ENCODE measurements at regions not wholly inside any gene's neighbourhood (a gene's known extent, or its start where the extent isn't known, plus 50 kb on each side); places are given as distances from the start of the nearest gene placed in this dataset.

DNA sequence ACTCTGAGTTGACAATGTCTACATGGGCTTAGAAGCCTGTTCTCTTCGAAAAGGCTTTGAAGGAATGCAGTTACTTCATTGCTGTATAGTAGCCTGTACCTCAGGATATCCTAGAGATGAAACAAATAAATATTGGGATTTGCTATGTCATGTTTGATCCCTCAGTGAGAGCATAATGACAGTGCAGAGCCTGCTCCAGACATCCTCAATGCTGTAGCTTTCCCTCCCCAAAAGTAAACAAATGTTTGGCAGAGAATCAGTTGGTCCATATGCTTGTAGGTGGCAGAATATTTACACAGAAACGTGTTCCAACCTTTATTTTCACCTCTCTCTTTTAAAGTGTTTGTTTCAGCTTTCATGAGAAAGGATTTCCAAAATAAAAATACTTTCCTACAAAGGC, 515.3 kb upstream of the SGCG start (continued):
- TF ChIP-seq, protein P1, sequence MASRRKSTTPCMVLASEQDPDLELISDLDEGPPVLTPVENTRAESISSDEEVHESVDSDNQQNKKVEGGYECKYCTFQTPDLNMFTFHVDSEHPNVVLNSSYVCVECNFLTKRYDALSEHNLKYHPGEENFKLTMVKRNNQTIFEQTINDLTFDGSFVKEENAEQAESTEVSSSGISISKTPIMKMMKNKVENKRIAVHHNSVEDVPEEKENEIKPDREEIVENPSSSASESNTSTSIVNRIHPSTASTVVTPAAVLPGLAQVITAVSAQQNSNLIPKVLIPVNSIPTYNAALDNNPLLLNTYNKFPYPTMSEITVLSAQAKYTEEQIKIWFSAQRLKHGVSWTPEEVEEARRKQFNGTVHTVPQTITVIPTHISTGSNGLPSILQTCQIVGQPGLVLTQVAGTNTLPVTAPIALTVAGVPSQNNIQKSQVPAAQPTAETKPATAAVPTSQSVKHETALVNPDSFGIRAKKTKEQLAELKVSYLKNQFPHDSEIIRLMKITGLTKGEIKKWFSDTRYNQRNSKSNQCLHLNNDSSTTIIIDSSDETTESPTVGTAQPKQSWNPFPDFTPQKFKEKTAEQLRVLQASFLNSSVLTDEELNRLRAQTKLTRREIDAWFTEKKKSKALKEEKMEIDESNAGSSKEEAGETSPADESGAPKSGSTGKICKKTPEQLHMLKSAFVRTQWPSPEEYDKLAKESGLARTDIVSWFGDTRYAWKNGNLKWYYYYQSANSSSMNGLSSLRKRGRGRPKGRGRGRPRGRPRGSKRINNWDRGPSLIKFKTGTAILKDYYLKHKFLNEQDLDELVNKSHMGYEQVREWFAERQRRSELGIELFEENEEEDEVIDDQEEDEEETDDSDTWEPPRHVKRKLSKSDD (conservative IDR thresholded peaks at IDR 0.05; ENCODE audit: low read length): no peak
- no peak for TF ChIP-seq ZZZ3 (IDR thresholded peaks at IDR 0.05)
- no peak for TF ChIP-seq ZNF197 (CRISPR knock-in tag; IDR thresholded peaks at IDR 0.05; ENCODE audit: low read depth)
- no peak for TF ChIP-seq CEBPB (tag; IDR thresholded peaks at IDR 0.05)
- no peak for TF ChIP-seq FOXJ2 (tag; IDR thresholded peaks at IDR 0.05)

DNA sequence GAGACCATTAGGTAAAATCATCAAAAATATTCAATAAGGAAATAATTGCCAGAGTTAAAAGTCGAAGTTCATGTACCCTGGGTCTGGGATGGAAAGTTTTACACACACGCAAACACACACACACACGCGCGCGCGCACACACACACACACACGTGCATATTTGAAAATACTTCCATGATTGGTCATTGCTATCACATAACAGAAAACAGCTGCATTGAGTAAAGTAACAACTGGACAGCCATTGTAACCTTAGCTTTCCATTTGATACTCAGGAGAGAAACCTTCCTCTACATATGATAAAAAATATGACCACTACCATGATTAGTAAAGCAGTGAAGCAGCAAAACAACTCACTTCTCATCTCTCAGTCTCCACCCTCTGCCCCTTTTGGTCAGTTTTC, 490.0 kb upstream of the SGCG start:
- 22% methylated on average over 8 of the region's 8 CpGs for WGBS (ENCODE audit: insufficient coverage, low coverage, missing lambda C conversion rate)
- H2AFZ ChIP-seq (ENCODE audit: low read depth, low read length): no peak overlapping the region
- no peaks in the 10 kb centered on the region for H3K79me2 ChIP-seq (ENCODE audit: control insufficient read depth, insufficient read depth, low read length)
- no peak overlapping the region for H3K9ac ChIP-seq (ENCODE audit: insufficient read depth in 1 of 2, low read depth in 2 of 2, low read length in 2 of 2)
- ChIA-PET CTCF (ENCODE audit: low intra/inter-chr PET ratio) (no interaction called here), POLR2A (no interaction called here)
- H3K27me3 ChIP-seq (ENCODE audit: control insufficient read depth in 2 of 2, insufficient read depth in 2 of 2, low read length in 2 of 2): no peaks in the 10 kb centered on the region
- FAIRE-seq (no peak), DNase-seq (ENCODE audit: extremely low read depth in 1 of 4, low spot score in 3 of 4) (no peak), ATAC-seq (no peak)
- H3K9me3 ChIP-seq (replicated peaks; ENCODE audit: control insufficient read depth, insufficient read depth, low read depth, low read length): no peaks in the 10 kb centered on the region
- intact Hi-C loops (cut with micrococcal nuclease) (no loop called here), in situ Hi-C loops (cut with MboI) (no loop called here)
- no peaks in the 10 kb centered on the region for H3K9me1 ChIP-seq (ENCODE audit: control insufficient read depth, insufficient read depth, low read length)
- H4K20me1 ChIP-seq (replicated peaks; ENCODE audit: control insufficient read depth, insufficient read depth, low read length): no peaks in the 10 kb centered on the region
- H3K27ac ChIP-seq (ENCODE audit: extremely low read depth, low read depth, low read length): no peak overlapping the region
- no peaks in the 10 kb centered on the region for H3K36me3 ChIP-seq (ENCODE audit: control insufficient read depth, insufficient read depth, low read length)
- no TSS peak for BruUV-seq (replicated peaks)
- no peak overlapping the region for H3K4me2 ChIP-seq (ENCODE audit: insufficient read depth, low read length)
- H3K4me1 ChIP-seq (replicated peaks in 1 of 2; ENCODE audit: control insufficient read depth in 2 of 2, insufficient read depth in 2 of 2, low read length in 2 of 2): no peaks in the 10 kb centered on the region
- H3K4me3 ChIP-seq: no peak overlapping the region
- no peak for TF ChIP-seq HDAC1 (IDR thresholded peaks at IDR 0.05)
- no peak for TF ChIP-seq KDM5B (IDR thresholded peaks at IDR 0.05; ENCODE audit: insufficient replicate concordance, low read depth, low read length)
- no peak for TF ChIP-seq PURB (CRISPR knock-in tag; IDR thresholded peaks at IDR 0.05; ENCODE audit: low read depth)
- TF ChIP-seq RFX1 (IDR thresholded peaks at IDR 0.05): no peak
- TF ChIP-seq NONO (IDR thresholded peaks at IDR 0.05; ENCODE audit: low read depth in 2 of 2, low read length in 1 of 2): no peak
- no peak for TF ChIP-seq MEF2A (IDR thresholded peaks at IDR 0.05; ENCODE audit: control insufficient read depth, low read depth, low read length)
- TF ChIP-seq CTBP1 (IDR thresholded peaks at IDR 0.05; ENCODE audit: borderline replicate concordance): no peak
- no peak for TF ChIP-seq EZH2 (IDR thresholded peaks at IDR 0.05; ENCODE audit: borderline replicate concordance, low read depth, low read length)
- TF ChIP-seq CC2D1A (IDR thresholded peaks at IDR 0.05): no peak
- TF ChIP-seq, protein P2, sequence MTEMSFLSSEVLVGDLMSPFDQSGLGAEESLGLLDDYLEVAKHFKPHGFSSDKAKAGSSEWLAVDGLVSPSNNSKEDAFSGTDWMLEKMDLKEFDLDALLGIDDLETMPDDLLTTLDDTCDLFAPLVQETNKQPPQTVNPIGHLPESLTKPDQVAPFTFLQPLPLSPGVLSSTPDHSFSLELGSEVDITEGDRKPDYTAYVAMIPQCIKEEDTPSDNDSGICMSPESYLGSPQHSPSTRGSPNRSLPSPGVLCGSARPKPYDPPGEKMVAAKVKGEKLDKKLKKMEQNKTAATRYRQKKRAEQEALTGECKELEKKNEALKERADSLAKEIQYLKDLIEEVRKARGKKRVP (CRISPR knock-in tag; IDR thresholded peaks at IDR 0.05): no peak
- TF ChIP-seq, protein P3, sequence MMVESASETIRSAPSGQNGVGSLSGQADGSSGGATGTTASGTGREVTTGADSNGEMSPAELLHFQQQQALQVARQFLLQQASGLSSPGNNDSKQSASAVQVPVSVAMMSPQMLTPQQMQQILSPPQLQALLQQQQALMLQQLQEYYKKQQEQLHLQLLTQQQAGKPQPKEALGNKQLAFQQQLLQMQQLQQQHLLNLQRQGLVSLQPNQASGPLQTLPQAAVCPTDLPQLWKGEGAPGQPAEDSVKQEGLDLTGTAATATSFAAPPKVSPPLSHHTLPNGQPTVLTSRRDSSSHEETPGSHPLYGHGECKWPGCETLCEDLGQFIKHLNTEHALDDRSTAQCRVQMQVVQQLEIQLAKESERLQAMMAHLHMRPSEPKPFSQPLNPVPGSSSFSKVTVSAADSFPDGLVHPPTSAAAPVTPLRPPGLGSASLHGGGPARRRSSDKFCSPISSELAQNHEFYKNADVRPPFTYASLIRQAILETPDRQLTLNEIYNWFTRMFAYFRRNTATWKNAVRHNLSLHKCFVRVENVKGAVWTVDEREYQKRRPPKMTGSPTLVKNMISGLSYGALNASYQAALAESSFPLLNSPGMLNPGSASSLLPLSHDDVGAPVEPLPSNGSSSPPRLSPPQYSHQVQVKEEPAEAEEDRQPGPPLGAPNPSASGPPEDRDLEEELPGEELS (CRISPR knock-in tag; IDR thresholded peaks at IDR 0.05; ENCODE audit: borderline replicate concordance): no peak
- no peak for TF ChIP-seq TRIM28 (IDR thresholded peaks at IDR 0.05)
- TF ChIP-seq ESRRA (IDR thresholded peaks at IDR 0.05; ENCODE audit: borderline replicate concordance, low read depth): no peak
